CD4-positive, alpha-beta memory T cell (primary cell): ENCODE measurements at regions not wholly inside any gene's neighbourhood (a gene's known extent, or its start where the extent isn't known, plus 50 kb on each side); places are given as distances from the start of the nearest gene placed in this dataset.

Experiments
- CTCF ChIA-PET: fragments of 350-600 bp; sonication (Branson Sonifier 250); formaldehyde crosslinking; loops from one replicate; lab custom pipeline; 2021; ENCODE audit warnings: inconsistent platforms; ENCODE audit not compliant: partially characterized antibody; lab: Charles Lee
- POLR2A ChIA-PET: fragments of 350-600 bp; sonication (Branson Sonifier 250); formaldehyde crosslinking; loops from one replicate; lab custom pipeline; 2021; ENCODE audit not compliant: partially characterized antibody; lab: Charles Lee
- DNase-seq, 5 donors: peaks; one replicate each; pipeline versions ENCODE4 v3.0.0 to v3.0.0-alpha.2; 2020 to 2022; ENCODE audit warnings: mixed read lengths in 1 of 5
- H3K27ac ChIP-seq: one replicate; pipeline ENCODE4 v1.7.0; 2013; ENCODE audit warnings: low read depth, low read length
- H3K27me3 ChIP-seq: 2 replicates; pipeline ENCODE4 v1.7.0; 2013; ENCODE audit warnings: mild to moderate bottlenecking, low read length, moderate library complexity; ENCODE audit not compliant: insufficient read depth
- H3K36me3 ChIP-seq: 2 replicates; pipeline ENCODE4 v1.7.0; 2013; ENCODE audit warnings: mild to moderate bottlenecking, low read length, moderate library complexity; ENCODE audit not compliant: insufficient read depth
- H3K4me1 ChIP-seq: 2 replicates; pipeline ENCODE4 v1.7.0; 2013; ENCODE audit warnings: mild to moderate bottlenecking, low read length, moderate library complexity; ENCODE audit not compliant: insufficient read depth
- H3K4me3 ChIP-seq, 2 donors: one replicate each; pipeline ENCODE4 v1.7.0; 2013; ENCODE audit warnings: low read length in 2 of 2, mild to moderate bottlenecking in 1 of 2
- H3K9me3 ChIP-seq, 2 donors: one replicate each; pipeline ENCODE4 v1.7.0; 2013; ENCODE audit warnings: low read length in 2 of 2, control low read depth in 1 of 2; ENCODE audit not compliant: control insufficient read depth in 1 of 2
- H3K27ac Mint-ChIP-seq, 7 donors: one replicate each; pipeline ENCODE4 v1.8.0; 2020 to 2021; ENCODE audit warnings: mixed read lengths in 7 of 7, mild to moderate bottlenecking in 6 of 7, inconsistent platforms in 3 of 7, moderate library complexity in 3 of 7
- H3K27me3 Mint-ChIP-seq, 2 donors: one replicate each; pipeline ENCODE4 v1.8.0; 2020 to 2021; ENCODE audit warnings: mixed read lengths in 2 of 2
- H3K36me3 Mint-ChIP-seq, 2 donors: one replicate each; pipeline ENCODE4 v1.8.0; 2020 to 2021; ENCODE audit warnings: mixed read lengths in 2 of 2, inconsistent platforms in 1 of 2, mild to moderate bottlenecking in 1 of 2
- H3K4me1 Mint-ChIP-seq, 4 donors: one replicate each; pipeline ENCODE4 v1.8.0; 2020 to 2021; ENCODE audit warnings: mixed read lengths in 4 of 4, mild to moderate bottlenecking in 1 of 4
- H3K4me3 Mint-ChIP-seq, 8 donors: one replicate each; pipeline ENCODE4 v1.8.0; 2020 to 2021; ENCODE audit warnings: mixed read lengths in 8 of 8, mild to moderate bottlenecking in 7 of 8, moderate library complexity in 6 of 8, inconsistent platforms in 3 of 8
- H3K9me3 Mint-ChIP-seq, 8 donors: one replicate each; pipeline ENCODE4 v1.8.0; 2020 to 2021; ENCODE audit warnings: mixed read lengths in 8 of 8, mild to moderate bottlenecking in 5 of 8, inconsistent platforms in 3 of 8, moderate library complexity in 1 of 8
- intact Hi-C: fragments of 100-400 bp; cut with micrococcal nuclease; formaldehyde crosslinking; loops from one replicate; pipeline ENCODE4 v1.15.1; 2023

- POLR2A ChIA-PET: no interaction called here
- no peaks in the 10 kb centered on the region for H3K36me3 ChIP-seq
Observed at GRCh38 chr2:67755156-67755882, 307.5 kb downstream of the C1D start.

DNA sequence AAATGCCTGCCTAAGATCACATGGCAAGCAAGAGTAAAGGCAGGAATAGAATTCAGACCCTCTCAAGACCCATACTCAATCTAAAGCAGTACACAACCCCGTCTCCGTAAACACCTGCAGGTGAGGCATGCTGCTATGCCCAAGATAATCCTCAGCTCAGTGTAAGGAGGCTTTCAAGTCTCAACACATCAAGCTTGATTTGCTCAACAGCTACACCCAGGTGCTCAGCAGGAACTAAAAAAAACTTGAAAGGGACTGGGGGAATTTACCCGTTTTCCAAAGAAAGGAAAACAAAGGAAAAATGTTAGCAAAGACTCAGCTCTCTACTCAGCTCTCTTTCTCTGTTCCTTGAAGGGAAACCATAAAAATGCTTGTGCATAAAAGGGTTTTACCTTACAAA, 301.8 kb downstream of the C1D start:
- intact Hi-C loops: no loop called here
- no peak overlapping the region for H3K27ac Mint-ChIP-seq
- no peak overlapping the region for H3K4me3 ChIP-seq
- peaks cover 4 to 11% of the 10 kb centered on the region in 2 donors for H3K27me3 Mint-ChIP-seq
- H3K4me3 Mint-ChIP-seq: no peak overlapping the region
- no peaks in the 10 kb centered on the region for H3K36me3 ChIP-seq
- ChIA-PET CTCF (no interaction called here), POLR2A (no interaction called here)
- DNase-seq: no peak
- H3K36me3 Mint-ChIP-seq: no peaks in the 10 kb centered on the region
- H3K27ac ChIP-seq: no peak overlapping the region
- no peaks in the 10 kb centered on the region for H3K4me1 Mint-ChIP-seq
- H3K9me3 ChIP-seq: no peaks in the 10 kb centered on the region
- no peaks in the 10 kb centered on the region for H3K4me1 ChIP-seq
- peaks cover 0 to 9% (median 0%) of the 10 kb centered on the region in 8 donors for H3K9me3 Mint-ChIP-seq
- no peaks in the 10 kb centered on the region for H3K27me3 ChIP-seq

More at GRCh38 chr2:67755156-67755882, 307.5 kb downstream of the C1D start:
- H3K36me3 Mint-ChIP-seq: no peaks in the 10 kb centered on the region
- no peak overlapping the region for H3K27ac Mint-ChIP-seq
- Histone ChIP-seq H3K27me3 (no peaks in the 10 kb centered on the region), H3K4me3 (no peak overlapping the region), H3K9me3 (no peaks in the 10 kb centered on the region), H3K4me1 (no peaks in the 10 kb centered on the region), H3K27ac (no peak overlapping the region)
- peaks cover 0 to 10% (median 0%) of the 10 kb centered on the region in 8 donors for H3K9me3 Mint-ChIP-seq
- CTCF ChIA-PET: no interaction called here
- H3K4me3 Mint-ChIP-seq: no peak overlapping the region
- intact Hi-C loops: no loop called here
- H3K27me3 Mint-ChIP-seq: peaks cover under 1 to 2% of the 10 kb centered on the region in 2 donors
- no peak for DNase-seq
- H3K4me1 Mint-ChIP-seq: no peaks in the 10 kb centered on the region

DNA sequence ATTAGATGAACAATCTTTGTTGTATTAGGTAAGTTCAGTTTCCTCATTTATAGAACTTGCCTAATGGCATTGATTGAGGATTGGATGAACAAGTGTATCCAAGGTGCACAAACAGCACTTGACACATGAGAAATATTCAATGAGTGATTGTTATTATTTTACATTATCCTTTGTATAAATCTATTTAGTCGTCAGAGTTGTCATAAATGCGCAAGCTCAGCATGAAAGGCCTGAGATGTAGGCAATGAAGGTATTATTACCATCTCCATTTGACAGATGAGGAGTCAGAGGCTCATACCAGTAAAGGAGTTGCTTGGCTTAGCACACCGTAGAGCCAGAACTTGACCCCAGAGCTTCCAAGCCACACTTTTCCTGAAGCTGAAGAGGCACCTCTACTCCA, 291.4 kb downstream of the C1D start:
- CTCF ChIA-PET: no interaction called here
- intact Hi-C loops: no loop called here
- Mint-ChIP-seq H3K4me1 (no peaks in the 10 kb centered on the region), H3K4me3 (no peak overlapping the region), H3K9me3 (peaks cover 0 to 4% (median 0%) of the 10 kb centered on the region in 8 donors), H3K27me3 (peaks cover 2 to 4% of the 10 kb centered on the region in 2 donors), H3K27ac (no peak overlapping the region), H3K36me3 (no peaks in the 10 kb centered on the region)
- H3K36me3 ChIP-seq: no peaks in the 10 kb centered on the region
- H3K27me3 ChIP-seq: no peaks in the 10 kb centered on the region
- no peak overlapping the region for H3K4me3 ChIP-seq
- H3K4me1 ChIP-seq: no peaks in the 10 kb centered on the region
- POLR2A ChIA-PET: no interaction called here
- DNase-seq: no peak
- H3K9me3 ChIP-seq: no peaks in the 10 kb centered on the region
- H3K27ac ChIP-seq: no peak overlapping the region

- no peak for DNase-seq
- CTCF ChIA-PET: no interaction called here
Observed at GRCh38 chr2:67772216-67773170, 290.3 kb downstream of the C1D start.

DNA sequence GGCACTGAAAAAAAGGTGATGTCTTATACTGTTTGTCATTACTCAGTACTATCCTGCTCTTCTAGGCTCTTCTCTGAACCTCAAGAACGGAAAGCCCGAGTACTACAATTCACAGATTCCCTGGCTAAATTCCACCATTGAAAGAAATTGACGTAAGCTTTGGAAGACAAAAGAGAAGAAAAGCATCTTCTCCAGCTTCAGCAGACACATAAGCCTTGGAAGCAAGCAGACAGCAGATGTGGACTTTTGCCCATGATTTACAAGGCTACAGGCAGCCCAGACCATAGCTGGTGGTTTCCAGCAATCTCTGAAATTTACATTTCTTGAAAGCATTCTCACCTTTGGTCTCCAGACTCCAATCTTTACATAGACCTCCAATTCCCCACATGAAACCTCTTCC, 289.0 kb downstream of the C1D start:
- POLR2A ChIA-PET: no interaction called here
- peaks cover 2 to 4% of the 10 kb centered on the region in 2 donors for H3K27me3 Mint-ChIP-seq
- Histone ChIP-seq H3K4me1 (no peaks in the 10 kb centered on the region), H3K4me3 (no peak overlapping the region), H3K36me3 (no peaks in the 10 kb centered on the region), H3K9me3 (no peaks in the 10 kb centered on the region), H3K27ac (no peak overlapping the region), H3K27me3 (no peaks in the 10 kb centered on the region)
- no peak overlapping the region for H3K27ac Mint-ChIP-seq
- no peak overlapping the region for H3K4me3 Mint-ChIP-seq
- no peak for DNase-seq
- peaks cover 0 to 2% (median 0%) of the 10 kb centered on the region in 8 donors for H3K9me3 Mint-ChIP-seq
- H3K4me1 Mint-ChIP-seq: no peaks in the 10 kb centered on the region
- no peaks in the 10 kb centered on the region for H3K36me3 Mint-ChIP-seq
- intact Hi-C loops: no loop called here
- CTCF ChIA-PET: no interaction called here

More at GRCh38 chr2:67772216-67773170, 290.3 kb downstream of the C1D start:
- intact Hi-C loops: no loop called here
- Histone ChIP-seq H3K9me3 (no peaks in the 10 kb centered on the region), H3K27me3 (no peaks in the 10 kb centered on the region), H3K4me1 (no peaks in the 10 kb centered on the region), H3K27ac (no peak overlapping the region), H3K36me3 (no peaks in the 10 kb centered on the region), H3K4me3 (no peak overlapping the region)
- no peaks in the 10 kb centered on the region for H3K4me1 Mint-ChIP-seq
- no peaks in the 10 kb centered on the region for H3K36me3 Mint-ChIP-seq
- H3K9me3 Mint-ChIP-seq: peaks cover 0 to 2% (median 0%) of the 10 kb centered on the region in 8 donors
- POLR2A ChIA-PET: no interaction called here
- H3K27me3 Mint-ChIP-seq: peaks cover 2 to 4% of the 10 kb centered on the region in 2 donors
- H3K27ac Mint-ChIP-seq: no peak overlapping the region
- no peak overlapping the region for H3K4me3 Mint-ChIP-seq

DNA sequence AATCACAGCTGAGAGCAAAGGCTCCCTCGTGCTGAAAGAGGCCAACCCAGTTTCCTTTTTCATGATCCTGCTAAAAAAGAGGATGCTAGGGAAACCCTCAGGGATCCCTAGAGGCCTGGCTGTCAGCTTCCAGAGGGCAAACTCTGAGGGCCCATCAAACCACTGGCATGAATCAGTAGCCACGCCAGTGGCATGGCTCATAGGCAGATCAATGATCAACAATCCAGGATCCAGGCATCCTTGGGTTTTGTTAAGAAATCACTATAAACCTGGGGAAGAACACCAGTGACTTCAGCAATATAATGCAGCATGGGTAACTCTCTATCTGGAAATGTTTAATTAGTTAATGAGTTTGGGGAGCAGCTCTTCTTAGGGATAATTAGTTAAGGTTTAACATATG, 286.5 kb downstream of the C1D start:
- H3K27ac Mint-ChIP-seq: no peak overlapping the region
- ChIA-PET POLR2A (no interaction called here), CTCF (no interaction called here)
- H3K9me3 Mint-ChIP-seq: peaks cover 0 to 6% (median 0%) of the 10 kb centered on the region in 8 donors
- no peak overlapping the region for H3K27ac ChIP-seq
- H3K4me3 Mint-ChIP-seq: no peak overlapping the region
- DNase-seq: no peak
- H3K9me3 ChIP-seq: no peaks in the 10 kb centered on the region
- H3K36me3 Mint-ChIP-seq: no peaks in the 10 kb centered on the region
- no peaks in the 10 kb centered on the region for H3K27me3 ChIP-seq
- H3K36me3 ChIP-seq: no peaks in the 10 kb centered on the region
- peaks cover 2 to 6% of the 10 kb centered on the region in 2 donors for H3K27me3 Mint-ChIP-seq
- H3K4me1 Mint-ChIP-seq: no peaks in the 10 kb centered on the region
- intact Hi-C loops: no loop called here
- H3K4me3 ChIP-seq: no peak overlapping the region
- no peaks in the 10 kb centered on the region for H3K4me1 ChIP-seq

GRCh38 chr2:67777010-67777409, 285.8 kb downstream of the C1D start:
- Histone ChIP-seq H3K27me3 (no peaks in the 10 kb centered on the region), H3K9me3 (no peaks in the 10 kb centered on the region), H3K4me1 (no peaks in the 10 kb centered on the region), H3K36me3 (no peaks in the 10 kb centered on the region), H3K4me3 (no peak overlapping the region), H3K27ac (no peak overlapping the region)
- peaks cover under 1 to 6% of the 10 kb centered on the region in 2 donors for H3K27me3 Mint-ChIP-seq
- no peaks in the 10 kb centered on the region for H3K4me1 Mint-ChIP-seq
- no peak overlapping the region for H3K27ac Mint-ChIP-seq
- ChIA-PET POLR2A (no interaction called here), CTCF (no interaction called here)
- H3K36me3 Mint-ChIP-seq: no peaks in the 10 kb centered on the region
- intact Hi-C loops: no loop called here
- H3K4me3 Mint-ChIP-seq: no peak overlapping the region
- H3K9me3 Mint-ChIP-seq: peaks cover 0 to 6% (median 0%) of the 10 kb centered on the region in 8 donors
- DNase-seq: no peak
